Activated CD4-positive, alpha-beta T cell treated with anti-CD3 and anti-CD28 coated beads for 36 hours (primary cell): ENCODE measurements at regions not wholly inside any gene's neighbourhood (a gene's known extent, or its start where the extent isn't known, plus 50 kb on each side); places are given as distances from the start of the nearest gene placed in this dataset.

Experiments used
- ATAC-seq: fragments of 200-7000 bp; cut with Tn5 transposase; one replicate; pipeline ENCODE4 v1.10.0; 2021; ENCODE audit warnings: mild to moderate bottlenecking, moderate library complexity
- CTCF ChIA-PET: fragments of 350-600 bp; sonication (Branson Sonifier 250); formaldehyde crosslinking; loops from one replicate; lab custom pipeline; 2021; ENCODE audit warnings: antibody characterized with exemption; lab: Charles Lee
- POLR2A ChIA-PET: fragments of 350-600 bp; sonication (Branson Sonifier 250); formaldehyde crosslinking; loops from one replicate; lab custom pipeline; 2021; ENCODE audit warnings: antibody characterized with exemption, inconsistent platforms; lab: Charles Lee
- DNase-seq: peaks from one replicate; pipeline ENCODE4 v3.0.0-alpha.2; 2020
- H3K27ac Mint-ChIP-seq: one replicate; pipeline ENCODE4 v1.8.0; 2021; ENCODE audit warnings: mixed read lengths
- H3K27me3 Mint-ChIP-seq: one replicate; pipeline ENCODE4 v1.8.0; 2021; ENCODE audit warnings: mixed read lengths
- H3K36me3 Mint-ChIP-seq: one replicate; pipeline ENCODE4 v1.8.0; 2021; ENCODE audit warnings: low read depth, mixed read lengths
- H3K4me1 Mint-ChIP-seq: one replicate; pipeline ENCODE4 v1.8.0; 2021; ENCODE audit warnings: mixed read lengths
- H3K4me3 Mint-ChIP-seq: one replicate; pipeline ENCODE4 v1.8.0; 2021; ENCODE audit warnings: mild to moderate bottlenecking, moderate library complexity, mixed read lengths
- H3K9me3 Mint-ChIP-seq: one replicate; pipeline ENCODE4 v1.8.0; 2021; ENCODE audit warnings: low read depth, mixed read lengths
- intact Hi-C, 2 experiments: fragments of 100-400 bp; cut with DNase I in 1 of 2; cut with micrococcal nuclease in 1 of 2; formaldehyde crosslinking; loops; one replicate each; pipeline versions ENCODE4 v1.14.2 to v1.15.1; 2022 to 2024; cut with DNase I, micrococcal nuclease

GRCh38 chr22:48660790-48661740, 1166.6 kb downstream of the BRD1 start:
- Mint-ChIP-seq H3K4me3 (no peak overlapping the region), H3K4me1 (no peaks in the 10 kb centered on the region), H3K27me3 (no peaks in the 10 kb centered on the region), H3K27ac (no peak overlapping the region), H3K36me3 (no peaks in the 10 kb centered on the region), H3K9me3 (peaks cover 8% of the 10 kb centered on the region)
- POLR2A ChIA-PET, result no interaction called here
- intact Hi-C loops, result loop anchor here in 1 of 2 experiments (5.0 kb wide), 1 partner anchor 84 kb away; no protein-coding TSS in a partner anchor
- CTCF ChIA-PET, result no interaction called here
- no peak for DNase-seq
- ATAC-seq, result no peak

- no peak overlapping the region for H3K27ac Mint-ChIP-seq
- H3K36me3 Mint-ChIP-seq, result no peaks in the 10 kb centered on the region
- intact Hi-C loops, result loop anchor here in 1 of 2 experiments (5.0 kb wide), 1 partner anchor 83 kb away; no protein-coding TSS in a partner anchor
- DNase-seq (no peak), ATAC-seq (no peak)
- peaks cover 8% of the 10 kb centered on the region for H3K9me3 Mint-ChIP-seq
- no peak overlapping the region for H3K4me3 Mint-ChIP-seq
- ChIA-PET CTCF (no interaction called here), POLR2A (no interaction called here)
- H3K27me3 Mint-ChIP-seq, result no peaks in the 10 kb centered on the region
- no peaks in the 10 kb centered on the region for H3K4me1 Mint-ChIP-seq
These were observed 1167.4 kb downstream of the BRD1 start for GRCh38 chr22:48660104-48660789.

- Mint-ChIP-seq H3K36me3 (no peaks in the 10 kb centered on the region), H3K4me1 (no peaks in the 10 kb centered on the region), H3K27me3 (no peaks in the 10 kb centered on the region), H3K4me3 (no peak overlapping the region), H3K27ac (no peak overlapping the region), H3K9me3 (peaks cover 6% of the 10 kb centered on the region)
- no peak for DNase-seq
- intact Hi-C loops, result no loop called here
- no peak for ATAC-seq
- ChIA-PET CTCF (no interaction called here), POLR2A (no interaction called here)
These were observed 1168.2 kb downstream of the BRD1 start for GRCh38 chr22:48659404-48659996.

GRCh38 chr22:48658871-48659270, 1168.8 kb downstream of the BRD1 start:
- intact Hi-C loops, result no loop called here
- no peak overlapping the region for H3K4me3 Mint-ChIP-seq
- no peaks in the 10 kb centered on the region for H3K4me1 Mint-ChIP-seq
- POLR2A ChIA-PET, result no interaction called here
- no peak overlapping the region for H3K27ac Mint-ChIP-seq
- H3K36me3 Mint-ChIP-seq, result no peaks in the 10 kb centered on the region
- DNase-seq (no peak), ATAC-seq (no peak)
- no peaks in the 10 kb centered on the region for H3K27me3 Mint-ChIP-seq
- CTCF ChIA-PET, result no interaction called here
- H3K9me3 Mint-ChIP-seq, result peaks cover 2% of the 10 kb centered on the region

GRCh38 chr22:48658246-48658645, 1169.4 kb downstream of the BRD1 start:
- ChIA-PET CTCF (no interaction called here), POLR2A (no interaction called here)
- ATAC-seq, result no peak
- Mint-ChIP-seq H3K27ac (no peak overlapping the region), H3K9me3 (no peaks in the 10 kb centered on the region), H3K36me3 (no peaks in the 10 kb centered on the region), H3K27me3 (no peaks in the 10 kb centered on the region), H3K4me1 (no peaks in the 10 kb centered on the region), H3K4me3 (no peak overlapping the region)
- intact Hi-C loops, result no loop called here
- DNase-seq, result no peak

GRCh38 chr22:48654492-48654891, 1173.2 kb downstream of the BRD1 start:
- ChIA-PET CTCF (no interaction called here), POLR2A (no interaction called here)
- intact Hi-C loops, result no loop called here
- ATAC-seq (no peak), DNase-seq (no peak)
- Mint-ChIP-seq H3K27me3 (no peaks in the 10 kb centered on the region), H3K9me3 (no peaks in the 10 kb centered on the region), H3K4me3 (no peak overlapping the region), H3K4me1 (no peaks in the 10 kb centered on the region), H3K27ac (no peak overlapping the region), H3K36me3 (no peaks in the 10 kb centered on the region)

GRCh38 chr22:48653929-48654328, 1173.7 kb downstream of the BRD1 start:
- Mint-ChIP-seq H3K4me1 (no peaks in the 10 kb centered on the region), H3K27me3 (no peaks in the 10 kb centered on the region), H3K9me3 (no peaks in the 10 kb centered on the region), H3K4me3 (no peak overlapping the region), H3K27ac (no peak overlapping the region), H3K36me3 (no peaks in the 10 kb centered on the region)
- ATAC-seq (no peak), DNase-seq (no peak)
- intact Hi-C loops, result no loop called here
- POLR2A ChIA-PET, result no interaction called here
- CTCF ChIA-PET, result no interaction called here

- ChIA-PET CTCF (no interaction called here), POLR2A (no interaction called here)
- Mint-ChIP-seq H3K27me3 (no peaks in the 10 kb centered on the region), H3K4me3 (no peak overlapping the region), H3K9me3 (no peaks in the 10 kb centered on the region), H3K27ac (no peak overlapping the region), H3K36me3 (no peaks in the 10 kb centered on the region), H3K4me1 (no peaks in the 10 kb centered on the region)
- ATAC-seq, result no peak
- no peak for DNase-seq
- intact Hi-C loops, result no loop called here
These were observed 1174.4 kb downstream of the BRD1 start for GRCh38 chr22:48653306-48653705.

GRCh38 chr22:48652796-48653195, 1174.9 kb downstream of the BRD1 start:
- no peak overlapping the region for H3K27ac Mint-ChIP-seq
- intact Hi-C loops, result no loop called here
- no peaks in the 10 kb centered on the region for H3K27me3 Mint-ChIP-seq
- ATAC-seq (no peak), DNase-seq (no peak)
- ChIA-PET POLR2A (no interaction called here), CTCF (no interaction called here)
- H3K9me3 Mint-ChIP-seq, result no peaks in the 10 kb centered on the region
- H3K36me3 Mint-ChIP-seq, result no peaks in the 10 kb centered on the region
- no peaks in the 10 kb centered on the region for H3K4me1 Mint-ChIP-seq
- no peak overlapping the region for H3K4me3 Mint-ChIP-seq

GRCh38 chr22:48651981-48652538, 1175.6 kb downstream of the BRD1 start:
- ATAC-seq (no peak), DNase-seq (no peak)
- Mint-ChIP-seq H3K4me1 (no peaks in the 10 kb centered on the region), H3K4me3 (no peak overlapping the region), H3K9me3 (no peaks in the 10 kb centered on the region), H3K27me3 (no peaks in the 10 kb centered on the region), H3K36me3 (no peaks in the 10 kb centered on the region), H3K27ac (no peak overlapping the region)
- ChIA-PET CTCF (no interaction called here), POLR2A (no interaction called here)
- intact Hi-C loops, result no loop called here

- H3K27me3 Mint-ChIP-seq, result no peaks in the 10 kb centered on the region
- no peaks in the 10 kb centered on the region for H3K36me3 Mint-ChIP-seq
- H3K4me1 Mint-ChIP-seq, result no peaks in the 10 kb centered on the region
- no peak for DNase-seq
- no peak overlapping the region for H3K27ac Mint-ChIP-seq
- no peak overlapping the region for H3K4me3 Mint-ChIP-seq
- CTCF ChIA-PET, result no interaction called here
- H3K9me3 Mint-ChIP-seq, result no peaks in the 10 kb centered on the region
- ATAC-seq, result no peak
- intact Hi-C loops, result no loop called here
- POLR2A ChIA-PET, result no interaction called here
These were observed 1176.4 kb downstream of the BRD1 start for GRCh38 chr22:48651036-48651890.
